Esophagus muscularis mucosa (tissue), 4 donors: ENCODE measurements at regions not wholly inside any gene's neighbourhood (a gene's known extent, or its start where the extent isn't known, plus 50 kb on each side); places are given as distances from the start of the nearest gene placed in this dataset.

ENCODE experiments used
- DNase-seq: peaks from one replicate; pipeline ENCODE4 v3.0.0-alpha.2; 2017; ENCODE audit errors: extremely low spot score
- H3K27ac ChIP-seq, 4 donors: fragments of 200-600 bp; sonication (generic); replicated peaks in 1 of 4; 1 replicate in 3 of 4; 2 replicates in 1 of 4; pipeline ENCODE4 v1.5.1; 2016 to 2019; ENCODE audit warnings: mild to moderate bottlenecking in 1 of 4
- H3K27me3 ChIP-seq, 4 donors: fragments of 200-600 bp; sonication (generic); one replicate each; pipeline versions ENCODE4 v1.5.1 to v1.6.0; 2016 to 2019
- H3K36me3 ChIP-seq, 4 donors: fragments of 200-600 bp; sonication (generic); one replicate each; pipeline ENCODE4 v1.5.1; 2016 to 2019
- H3K4me1 ChIP-seq, 4 donors: fragments of 200-600 bp; sonication (generic); one replicate each; pipeline ENCODE4 v1.5.1; 2016 to 2019
- H3K4me3 ChIP-seq, 4 donors: fragments of 200-600 bp; sonication (generic); 1 replicate in 2 of 4; 2 replicates in 2 of 4; pipeline ENCODE4 v1.5.1; 2016 to 2019; ENCODE audit warnings: mild to moderate bottlenecking in 4 of 4, moderate library complexity in 1 of 4
- H3K9me3 ChIP-seq, 4 donors: fragments of 200-600 bp; sonication (generic); 1 replicate in 3 of 4; 2 replicates in 1 of 4; pipeline ENCODE4 v1.5.1; 2016 to 2019
- EP300 ChIP-seq: sonication (generic); formaldehyde crosslinking; IDR thresholded peaks from one replicate; pipeline ENCODE4 v1.6.1; 2017; ENCODE audit warnings: antibody characterized with exemption
- POLR2A ChIP-seq: fragments of 450-650 bp; IDR thresholded peaks from one replicate; pipeline ENCODE4 v1.6.1; 2017; ENCODE audit warnings: antibody characterized with exemption, moderate library complexity, mild to moderate bottlenecking, low read depth
- POLR2AphosphoS5 ChIP-seq, 2 donors: sonication (generic); formaldehyde crosslinking; IDR thresholded peaks; one replicate each; pipeline ENCODE4 v1.6.1; 2017; ENCODE audit warnings: antibody characterized with exemption in 2 of 2
- WGBS: methylation state at CpG from one replicate; pipeline ENCODE4 v1.1.5; 2018; 5-methylcytosine and 5-hydroxymethylcytosine counted together
- intact Hi-C: fragments of 100-400 bp; cut with DNase I; formaldehyde crosslinking; loops from one replicate; pipeline ENCODE4 v1.15.1; 2023
- TF ChIP-seq, protein P1 (sequence below), 3 experiments: fragments of 200-600 bp in 2 of 3; fragments of 450-650 bp in 1 of 3; sonication (generic) in 2 of 3; IDR thresholded peaks; one replicate each; pipeline ENCODE4 v1.5.1; 2017 to 2019; ENCODE audit warnings: antibody characterized with exemption in 3 of 3, mild to moderate bottlenecking in 2 of 3, moderate library complexity in 1 of 3

GRCh38 chr4:119722670-119723069 is 94.1 kb upstream of the PDE5A start:
- H3K9me3 ChIP-seq: peaks cover 0 to 10% (median 0%) of the 10 kb centered on the region in 4 donors
- no peaks in the 10 kb centered on the region for H3K36me3 ChIP-seq
- peaks cover 15 to 48% (median 29%) of the 10 kb centered on the region in 4 donors for H3K4me1 ChIP-seq
- no peak overlapping the region for H3K4me3 ChIP-seq
- peak overlapping the region in 1 of 4 donors; percentile 3 for H3K27ac ChIP-seq
- TF ChIP-seq EP300: no peak
- TF ChIP-seq, protein P1, sequence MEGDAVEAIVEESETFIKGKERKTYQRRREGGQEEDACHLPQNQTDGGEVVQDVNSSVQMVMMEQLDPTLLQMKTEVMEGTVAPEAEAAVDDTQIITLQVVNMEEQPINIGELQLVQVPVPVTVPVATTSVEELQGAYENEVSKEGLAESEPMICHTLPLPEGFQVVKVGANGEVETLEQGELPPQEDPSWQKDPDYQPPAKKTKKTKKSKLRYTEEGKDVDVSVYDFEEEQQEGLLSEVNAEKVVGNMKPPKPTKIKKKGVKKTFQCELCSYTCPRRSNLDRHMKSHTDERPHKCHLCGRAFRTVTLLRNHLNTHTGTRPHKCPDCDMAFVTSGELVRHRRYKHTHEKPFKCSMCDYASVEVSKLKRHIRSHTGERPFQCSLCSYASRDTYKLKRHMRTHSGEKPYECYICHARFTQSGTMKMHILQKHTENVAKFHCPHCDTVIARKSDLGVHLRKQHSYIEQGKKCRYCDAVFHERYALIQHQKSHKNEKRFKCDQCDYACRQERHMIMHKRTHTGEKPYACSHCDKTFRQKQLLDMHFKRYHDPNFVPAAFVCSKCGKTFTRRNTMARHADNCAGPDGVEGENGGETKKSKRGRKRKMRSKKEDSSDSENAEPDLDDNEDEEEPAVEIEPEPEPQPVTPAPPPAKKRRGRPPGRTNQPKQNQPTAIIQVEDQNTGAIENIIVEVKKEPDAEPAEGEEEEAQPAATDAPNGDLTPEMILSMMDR (IDR thresholded peaks at IDR 0.05): no peak
- no peak for TF ChIP-seq POLR2AphosphoS5 (IDR thresholded peaks at IDR 0.05)
- TF ChIP-seq POLR2A: no peak
- no peak for DNase-seq
- WGBS: 81% methylated on average over 1 of the region's 1 CpG
- intact Hi-C loops: no loop called here
- no peaks in the 10 kb centered on the region for H3K27me3 ChIP-seq

GRCh38 chr4:119721878-119722277 is 93.3 kb upstream of the PDE5A start:
- peaks cover 0 to 17% (median 2%) of the 10 kb centered on the region in 4 donors for H3K9me3 ChIP-seq
- intact Hi-C loops: no loop called here
- TF ChIP-seq EP300 (no peak), POLR2A (no peak), POLR2AphosphoS5 (IDR thresholded peaks at IDR 0.05) (no peak)
- TF ChIP-seq, protein P1 (IDR thresholded peaks at IDR 0.05): no peak
- H3K27me3 ChIP-seq: no peaks in the 10 kb centered on the region
- no peaks in the 10 kb centered on the region for H3K36me3 ChIP-seq
- H3K27ac ChIP-seq: no peak overlapping the region
- 63% methylated on average over 1 of the region's 1 CpG for WGBS
- no peak overlapping the region for H3K4me3 ChIP-seq
- DNase-seq: no peak
- peaks cover 15 to 40% (median 21%) of the 10 kb centered on the region in 4 donors for H3K4me1 ChIP-seq

- intact Hi-C loops: no loop called here
- Histone ChIP-seq H3K4me3 (no peak overlapping the region), H3K9me3 (peaks cover 0 to 21% (median 7%) of the 10 kb centered on the region in 4 donors), H3K27me3 (no peaks in the 10 kb centered on the region), H3K36me3 (no peaks in the 10 kb centered on the region), H3K4me1 (no peaks in the 10 kb centered on the region), H3K27ac (no peak overlapping the region)
- no peak for TF ChIP-seq POLR2A
- TF ChIP-seq EP300: no peak
- TF ChIP-seq, protein P1 (IDR thresholded peaks at IDR 0.05): no peak
- no peak for TF ChIP-seq POLR2AphosphoS5 (IDR thresholded peaks at IDR 0.05)
- WGBS: 89% methylated on average over 4 of the region's 4 CpGs
- DNase-seq: no peak
Measured at GRCh38 chr4:119715490-119716445, 87.2 kb upstream of the PDE5A start.

- H3K27ac ChIP-seq: no peak overlapping the region
- H3K4me1 ChIP-seq: no peaks in the 10 kb centered on the region
- no peak for DNase-seq
- 87% methylated on average over 2 of the region's 2 CpGs for WGBS
- no peaks in the 10 kb centered on the region for H3K36me3 ChIP-seq
- H3K4me3 ChIP-seq: no peak overlapping the region
- H3K9me3 ChIP-seq: no peaks in the 10 kb centered on the region
- no peaks in the 10 kb centered on the region for H3K27me3 ChIP-seq
- no peak for TF ChIP-seq EP300
- TF ChIP-seq, protein P1 (IDR thresholded peaks at IDR 0.05): no peak
- no peak for TF ChIP-seq POLR2AphosphoS5 (IDR thresholded peaks at IDR 0.05)
- TF ChIP-seq POLR2A: no peak
- intact Hi-C loops: no loop called here
Measured at GRCh38 chr4:119709418-119709817, 80.8 kb upstream of the PDE5A start.
